ENCODE measurements at regions not wholly inside any gene's neighbourhood (a gene's known extent, or its start where the extent isn't known, plus 50 kb on each side); places are given as distances from the start of the nearest gene placed in this dataset.
"Not testable (repeated sequence)": the region's sequence is repeated elsewhere in the genome, so short reads cannot be mapped to it uniquely, and the experiment has no call there.

DNA sequence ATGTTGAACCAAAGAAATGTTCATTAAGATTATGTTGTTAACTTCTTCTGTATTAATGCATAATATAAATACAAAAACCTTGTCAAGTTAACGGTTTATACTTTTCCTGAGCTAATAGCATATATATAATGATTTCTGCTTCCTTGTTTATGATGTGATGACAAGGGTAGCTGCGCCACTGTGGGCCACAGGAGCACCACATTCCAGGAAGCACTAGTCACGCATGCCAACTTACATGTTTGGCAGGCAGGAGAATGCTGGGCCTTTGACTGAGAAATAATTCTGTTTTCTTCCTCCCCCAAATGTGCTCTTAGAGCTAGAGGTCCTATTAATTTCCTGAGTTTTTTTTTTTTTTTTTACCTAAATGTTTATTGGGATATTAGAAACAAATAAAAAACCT lies 262.0 kb downstream of the TGIF2LY start:
- DNase-seq; intact Hi-C loops (cut with DNase I): not testable (repeated sequence)
- ATAC-seq (ENCODE audit: poor library complexity): peak; percentile 71

Measured in Right ventricle myocardium superior (tissue), 1 donor.